GOT3 (cell line): ENCODE measurements at regions not wholly inside any gene's neighbourhood (a gene's known extent, or its start where the extent isn't known, plus 50 kb on each side); places are given as distances from the start of the nearest gene placed in this dataset.

Experiments
- DNase-seq: peaks from one replicate; lab custom pipeline; 2025; ENCODE audit warnings: mixed read lengths; lab: John Stamatoyannopoulos, UW

GRCh38 chr10:43731486-43731885, 82.8 kb upstream of the ZNF32 start:
- DNase-seq, result no peak

GRCh38 chr10:43728425-43728824, 79.7 kb upstream of the ZNF32 start:
- DNase-seq, result no peak

GRCh38 chr10:43727935-43728334, 79.3 kb upstream of the ZNF32 start:
- no peak for DNase-seq

- DNase-seq, result no peak
These were observed 66.7 kb upstream of the ZNF32 start for GRCh38 chr10:43715334-43715733.

GRCh38 chr10:43712821-43713584, 64.3 kb upstream of the ZNF32 start:
- no peak for DNase-seq

- DNase-seq, result no peak
These were observed 62.2 kb upstream of the ZNF32 start for GRCh38 chr10:43710772-43711471.

- no peak for DNase-seq
These were observed 59.6 kb upstream of the ZNF32 start for GRCh38 chr10:43708262-43708661.

GRCh38 chr10:43707770-43708169, 59.1 kb upstream of the ZNF32 start:
- no peak for DNase-seq

GRCh38 chr10:43706166-43706565, 57.5 kb upstream of the ZNF32 start:
- DNase-seq, result no peak

GRCh38 chr10:43703286-43703685, 54.6 kb upstream of the ZNF32 start:
- DNase-seq, result no peak

- no peak for DNase-seq
These were observed 54.2 kb upstream of the ZNF32 start for GRCh38 chr10:43702936-43703281.

GRCh38 chr10:43702213-43702935, 53.7 kb upstream of the ZNF32 start:
- DNase-seq, result no peak

- DNase-seq, result no peak
These were observed 52.6 kb upstream of the ZNF32 start for GRCh38 chr10:43701295-43701694.

- DNase-seq, result no peak
These were observed 51.6 kb upstream of the ZNF32 start for GRCh38 chr10:43700306-43700705.

GRCh38 chr10:43699516-43699915, 50.8 kb upstream of the ZNF32 start:
- no peak for DNase-seq
